Activated naive CD8-positive, alpha-beta T cell (primary cell): ENCODE measurements at regions not wholly inside any gene's neighbourhood (a gene's known extent, or its start where the extent isn't known, plus 50 kb on each side); places are given as distances from the start of the nearest gene placed in this dataset.

Experiments
- H3K27ac Mint-ChIP-seq: one replicate; pipeline ENCODE4 v1.8.0; 2021; ENCODE audit warnings: mixed read lengths
- H3K27me3 Mint-ChIP-seq: one replicate; pipeline ENCODE4 v1.8.0; 2021; ENCODE audit warnings: mixed read lengths
- H3K36me3 Mint-ChIP-seq: one replicate; pipeline ENCODE4 v1.8.0; 2021; ENCODE audit warnings: mixed read lengths
- H3K4me1 Mint-ChIP-seq: one replicate; pipeline ENCODE4 v1.8.0; 2021; ENCODE audit warnings: low read depth, mixed read lengths
- H3K4me3 Mint-ChIP-seq: one replicate; pipeline ENCODE4 v1.8.0; 2021; ENCODE audit warnings: mild to moderate bottlenecking, mixed read lengths
- H3K9me3 Mint-ChIP-seq: one replicate; pipeline ENCODE4 v1.8.0; 2021; ENCODE audit warnings: low read depth, mixed read lengths

DNA sequence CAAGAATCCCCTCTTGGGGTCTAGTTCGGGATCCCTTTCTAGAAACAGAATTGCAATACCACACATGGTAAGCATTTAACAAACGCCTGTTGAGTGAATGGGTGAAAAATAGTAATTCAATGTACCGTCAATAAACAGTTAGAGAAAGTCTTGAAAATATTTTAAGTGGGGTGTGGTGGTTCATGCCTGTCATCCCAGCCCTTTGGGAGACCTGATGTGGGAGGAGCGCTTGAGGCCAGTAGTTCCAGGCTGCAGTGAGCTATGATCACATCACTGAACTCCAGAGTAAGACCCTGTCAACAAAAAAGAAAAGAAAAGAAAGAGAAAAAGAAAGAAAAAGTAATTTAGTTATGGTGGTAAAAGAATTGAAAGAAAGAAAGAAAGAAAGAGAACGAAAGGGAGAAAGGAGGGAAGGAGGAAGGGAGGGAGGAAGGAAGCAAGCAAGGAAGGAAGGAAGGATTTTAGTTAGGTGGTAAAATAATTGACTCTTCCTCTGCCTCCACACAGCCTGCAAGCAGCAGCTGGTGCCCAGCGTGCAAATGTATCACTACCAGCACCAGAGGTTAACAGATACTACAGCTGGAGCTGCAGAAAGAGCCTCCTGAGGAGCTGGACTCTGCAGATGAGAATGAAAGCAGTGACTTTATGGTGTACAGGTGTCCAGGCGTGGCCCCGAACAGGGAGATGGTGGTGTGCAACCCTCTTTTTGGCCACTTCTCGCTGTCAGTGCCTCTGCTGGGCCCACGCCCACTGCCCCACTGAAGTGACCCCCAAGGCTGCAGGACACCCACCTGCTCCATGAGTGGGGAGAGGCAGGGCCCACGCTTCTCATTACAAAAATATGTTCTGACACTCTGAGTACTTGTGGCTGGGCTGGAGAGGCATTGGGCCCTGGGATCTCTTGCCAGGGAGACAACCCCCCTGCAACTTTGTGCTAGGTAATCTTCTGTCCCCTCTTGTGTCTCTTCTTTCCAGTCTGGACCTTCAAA lies 135.4 kb downstream of the BAMBI start:
- H3K4me3 Mint-ChIP-seq = no peak overlapping the region
- H3K9me3 Mint-ChIP-seq = no peaks in the 10 kb centered on the region
- no peaks in the 10 kb centered on the region for H3K4me1 Mint-ChIP-seq
- peaks cover 10% of the 10 kb centered on the region for H3K27me3 Mint-ChIP-seq
- H3K36me3 Mint-ChIP-seq = no peaks in the 10 kb centered on the region
- no peak overlapping the region for H3K27ac Mint-ChIP-seq

DNA sequence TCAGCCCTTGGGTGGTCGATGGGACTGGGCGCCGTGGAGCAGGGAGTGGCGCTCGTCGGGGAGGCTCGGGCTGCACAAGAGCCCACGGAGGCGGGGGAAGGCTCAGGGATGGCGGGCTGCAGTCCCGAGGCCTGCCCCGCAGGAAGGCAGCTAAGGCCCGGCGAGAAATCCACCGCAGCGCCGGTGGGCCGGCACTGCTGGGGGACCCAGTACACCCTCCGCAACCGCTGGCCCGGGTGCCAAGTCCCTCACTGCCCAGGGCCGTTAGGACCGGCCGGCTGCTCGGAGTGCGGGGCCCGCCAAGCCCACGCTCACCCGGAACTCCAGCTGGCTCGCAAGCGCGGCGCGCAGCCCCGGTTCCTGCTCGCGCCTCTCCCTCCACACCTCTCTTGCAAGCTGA lies 138.4 kb downstream of the BAMBI start:
- Mint-ChIP-seq H3K36me3 (no peaks in the 10 kb centered on the region), H3K27me3 (peaks cover 3% of the 10 kb centered on the region), H3K9me3 (no peaks in the 10 kb centered on the region), H3K27ac (no peak overlapping the region), H3K4me3 (no peak overlapping the region), H3K4me1 (no peaks in the 10 kb centered on the region)

DNA sequence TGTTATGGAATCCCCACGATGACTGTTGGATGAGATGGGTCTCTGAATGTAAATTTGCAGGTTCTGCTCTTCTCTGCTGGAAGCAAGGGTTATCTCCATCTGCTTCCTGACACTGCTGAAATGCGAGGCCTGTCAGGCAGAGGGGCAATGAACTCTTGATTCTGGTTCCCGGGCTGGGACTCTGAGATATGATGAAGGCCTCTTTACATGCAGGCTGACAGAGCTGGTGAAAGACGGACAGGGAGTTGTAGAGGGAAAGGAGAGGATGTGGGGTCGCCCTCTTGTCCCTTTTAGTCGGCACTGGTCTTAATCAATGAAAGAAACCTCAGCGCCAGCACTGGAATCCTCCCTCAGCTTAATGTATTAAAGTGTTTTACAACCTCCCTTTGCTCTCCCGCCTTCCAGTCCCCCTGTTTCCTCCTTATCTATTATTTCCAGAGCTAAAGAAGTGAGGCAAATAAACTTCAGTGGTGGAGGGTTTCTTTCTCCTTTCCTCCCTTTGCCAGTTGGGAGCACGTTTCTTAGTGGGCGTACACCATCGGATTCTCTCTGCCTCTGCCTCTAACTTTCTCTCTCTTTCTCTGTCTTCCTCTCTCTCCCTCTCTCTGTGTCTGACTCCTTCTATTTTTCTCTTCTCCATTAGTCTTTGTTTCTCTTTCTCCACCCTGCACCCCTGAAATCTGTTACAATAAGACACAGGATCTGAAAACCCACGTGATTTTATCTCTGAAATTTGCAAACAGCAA lies 145.6 kb downstream of the BAMBI start:
- peaks cover 4% of the 10 kb centered on the region for H3K27me3 Mint-ChIP-seq

DNA sequence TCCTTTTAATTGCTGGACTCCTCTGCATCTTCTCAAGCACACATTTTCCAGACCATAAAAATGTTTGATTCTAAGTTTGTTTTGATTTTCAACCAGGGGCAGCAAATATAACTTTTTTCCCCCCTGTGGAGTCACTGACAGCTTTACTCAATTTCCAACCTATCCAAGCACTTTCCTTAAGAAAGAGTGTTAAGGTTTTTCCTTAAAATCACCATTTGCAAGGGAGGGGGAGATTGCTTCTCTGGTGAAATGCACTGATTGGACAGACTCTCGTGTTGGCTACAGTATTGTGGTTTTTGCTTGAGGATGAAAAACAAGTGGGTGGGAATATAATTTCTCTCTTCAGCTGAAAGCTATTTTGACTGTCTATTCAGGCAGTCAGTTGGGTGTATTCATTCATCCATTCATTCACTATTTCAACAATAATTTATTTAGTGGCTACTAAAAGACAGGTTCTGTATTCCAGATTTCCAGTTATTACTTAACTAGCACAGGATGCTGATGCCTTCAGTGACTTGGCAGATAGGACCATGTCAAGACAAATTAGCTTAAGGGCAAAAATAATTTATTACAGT lies 146.3 kb downstream of the BAMBI start:
- Mint-ChIP-seq H3K4me3 (no peak overlapping the region), H3K27me3 (peaks cover 4% of the 10 kb centered on the region), H3K27ac (no peak overlapping the region), H3K36me3 (no peaks in the 10 kb centered on the region), H3K9me3 (no peaks in the 10 kb centered on the region), H3K4me1 (no peaks in the 10 kb centered on the region)

More for the DNA sequence above, 145.6 kb downstream of the BAMBI start:
- Mint-ChIP-seq H3K9me3 (no peaks in the 10 kb centered on the region), H3K4me1 (no peaks in the 10 kb centered on the region), H3K4me3 (no peak overlapping the region), H3K36me3 (no peaks in the 10 kb centered on the region), H3K27ac (no peak overlapping the region)

DNA sequence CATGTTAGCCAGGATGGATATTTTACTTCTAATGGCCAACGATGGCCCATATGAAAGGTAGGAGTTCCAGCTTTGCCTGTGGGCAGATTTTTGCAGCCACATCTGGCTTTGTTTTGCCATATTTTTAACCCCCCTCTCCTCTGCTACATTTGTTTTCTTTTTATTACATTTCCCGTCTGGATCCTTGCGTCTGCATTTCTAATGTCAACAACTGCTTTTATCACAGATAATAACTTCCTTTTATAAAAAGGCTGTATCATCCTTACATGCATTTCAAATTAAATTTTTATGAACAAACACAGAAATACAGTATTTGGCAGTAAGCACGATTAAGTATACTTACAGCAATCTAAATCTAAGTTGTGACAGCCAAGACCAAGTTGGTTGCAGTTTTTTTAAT lies 156.0 kb downstream of the BAMBI start:
- no peaks in the 10 kb centered on the region for H3K36me3 Mint-ChIP-seq
- H3K9me3 Mint-ChIP-seq = no peaks in the 10 kb centered on the region
- peaks cover 6% of the 10 kb centered on the region for H3K27me3 Mint-ChIP-seq
- no peaks in the 10 kb centered on the region for H3K4me1 Mint-ChIP-seq
- no peak overlapping the region for H3K27ac Mint-ChIP-seq
- H3K4me3 Mint-ChIP-seq = no peak overlapping the region

DNA sequence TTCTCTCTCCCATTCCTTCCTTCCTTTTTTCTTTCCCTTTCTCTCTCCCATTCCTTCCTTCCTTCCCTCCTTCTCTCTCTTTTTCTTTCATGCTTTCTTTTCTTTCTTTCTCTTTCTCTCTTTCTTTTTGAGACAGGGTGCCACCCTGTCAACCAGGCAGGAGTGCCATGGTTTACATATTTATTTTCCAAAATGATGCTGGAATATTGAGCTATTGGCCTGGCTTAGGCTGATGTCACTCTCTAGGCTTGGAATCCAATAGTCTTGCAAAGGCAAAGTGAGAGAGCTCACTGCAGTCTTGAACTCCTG lies 159.1 kb downstream of the BAMBI start:
- no peak overlapping the region for H3K27ac Mint-ChIP-seq
- no peaks in the 10 kb centered on the region for H3K9me3 Mint-ChIP-seq
- H3K4me1 Mint-ChIP-seq = no peaks in the 10 kb centered on the region
- H3K36me3 Mint-ChIP-seq = no peaks in the 10 kb centered on the region
- H3K4me3 Mint-ChIP-seq = no peak overlapping the region
- peaks cover 6% of the 10 kb centered on the region for H3K27me3 Mint-ChIP-seq

DNA sequence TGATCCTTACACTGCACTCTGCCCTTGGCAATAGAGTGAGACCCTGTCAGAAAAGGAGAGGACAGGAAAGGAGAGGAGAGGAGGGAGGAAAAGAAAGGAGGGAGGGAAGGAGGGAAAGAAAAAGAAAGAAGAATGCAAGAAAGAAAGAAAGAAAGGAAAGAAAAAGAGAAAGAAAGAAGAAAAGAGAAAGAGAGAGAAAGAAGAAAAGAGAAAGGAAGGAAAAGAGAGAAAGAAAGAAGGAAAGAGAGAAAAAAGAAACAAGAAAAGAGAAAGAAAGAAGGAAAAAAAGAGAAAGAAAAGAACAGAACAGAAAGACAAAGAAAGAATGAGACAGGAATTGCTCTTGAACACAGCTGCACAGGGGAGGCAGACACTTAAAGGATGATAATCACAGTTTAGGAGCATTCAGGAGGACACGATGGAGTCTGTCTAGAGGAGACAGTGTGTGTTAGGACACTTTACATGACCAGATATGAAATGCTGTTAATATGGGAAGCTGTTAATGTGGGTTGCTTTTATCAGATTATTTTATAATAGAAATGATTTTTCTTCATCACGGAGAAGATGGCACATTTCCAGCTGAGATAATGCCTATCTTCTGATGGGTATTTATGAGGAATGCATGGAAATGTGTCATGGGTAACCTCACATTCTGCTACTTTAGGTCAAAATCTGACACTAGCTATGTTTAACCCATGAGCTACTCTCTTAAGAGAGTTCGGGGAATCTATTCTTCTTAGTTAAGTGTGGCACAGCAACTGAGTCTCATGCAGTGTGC lies 160.5 kb downstream of the BAMBI start:
- H3K27ac Mint-ChIP-seq = no peak overlapping the region
- peaks cover 6% of the 10 kb centered on the region for H3K27me3 Mint-ChIP-seq
- H3K4me3 Mint-ChIP-seq = no peak overlapping the region
- no peaks in the 10 kb centered on the region for H3K36me3 Mint-ChIP-seq
- H3K4me1 Mint-ChIP-seq = no peaks in the 10 kb centered on the region
- no peaks in the 10 kb centered on the region for H3K9me3 Mint-ChIP-seq

DNA sequence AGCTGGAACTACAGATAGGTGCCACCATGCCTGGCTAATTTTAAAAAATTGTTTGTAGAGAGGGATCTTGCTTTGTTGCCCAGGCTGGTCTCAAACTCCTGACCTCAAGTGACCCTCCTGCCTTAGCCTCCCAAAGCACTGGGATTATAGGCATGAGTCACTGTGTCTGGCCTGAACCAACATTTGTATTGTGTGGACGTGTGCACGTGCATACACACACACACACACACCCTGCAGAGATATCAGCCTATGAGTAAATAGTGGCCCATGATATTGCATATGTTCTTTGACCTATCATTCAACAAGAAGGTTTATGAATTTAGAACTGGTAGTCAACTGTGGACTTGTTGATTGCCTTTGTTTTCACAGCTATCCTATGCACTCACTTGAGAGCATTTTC lies 161.6 kb downstream of the BAMBI start:
- peaks cover 6% of the 10 kb centered on the region for H3K27me3 Mint-ChIP-seq
- H3K9me3 Mint-ChIP-seq = no peaks in the 10 kb centered on the region
- no peak overlapping the region for H3K4me3 Mint-ChIP-seq
- no peak overlapping the region for H3K27ac Mint-ChIP-seq
- no peaks in the 10 kb centered on the region for H3K36me3 Mint-ChIP-seq
- H3K4me1 Mint-ChIP-seq = no peaks in the 10 kb centered on the region

DNA sequence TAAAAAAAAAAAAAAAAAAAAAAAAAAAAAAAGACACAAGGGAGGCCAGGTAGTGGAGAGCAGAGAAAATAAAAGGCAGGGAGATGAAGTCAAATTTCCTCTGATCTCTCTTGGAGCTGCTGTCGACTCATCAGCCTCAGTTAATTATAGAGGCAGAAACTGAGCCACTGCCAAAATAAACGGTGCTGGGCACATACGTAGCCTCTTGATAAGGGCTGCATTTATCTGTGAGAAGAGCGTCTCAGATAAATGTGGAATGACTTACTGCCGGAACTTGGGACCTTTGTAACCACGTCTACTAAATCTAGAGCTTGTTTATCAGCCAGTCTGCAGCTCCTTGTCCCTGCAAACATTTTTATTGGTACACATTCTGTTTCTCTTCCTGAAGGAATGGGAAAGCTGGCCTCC lies 162.3 kb downstream of the BAMBI start:
- Mint-ChIP-seq H3K27me3 (peaks cover 6% of the 10 kb centered on the region), H3K9me3 (no peaks in the 10 kb centered on the region), H3K4me1 (no peaks in the 10 kb centered on the region), H3K36me3 (no peaks in the 10 kb centered on the region), H3K4me3 (no peak overlapping the region), H3K27ac (no peak overlapping the region)

DNA sequence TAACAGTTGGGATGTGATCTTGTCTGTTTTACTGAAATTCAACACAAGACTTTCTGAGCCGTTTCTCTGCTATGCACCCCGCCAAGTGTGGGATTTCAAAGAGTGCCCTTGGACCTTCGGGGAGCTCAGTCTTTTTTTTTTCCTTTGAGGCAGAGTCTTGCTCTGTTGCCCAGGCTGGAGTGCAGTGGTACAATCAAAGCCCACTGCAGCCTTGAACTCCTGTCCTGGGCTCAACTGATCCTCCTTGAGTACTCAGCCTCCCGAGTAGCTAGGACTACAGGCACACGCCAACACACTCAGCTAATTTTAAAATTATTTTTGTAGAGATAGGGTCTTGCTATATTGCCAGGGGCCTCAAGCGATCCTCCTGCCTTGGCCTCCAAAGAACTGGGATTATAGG lies 162.9 kb downstream of the BAMBI start:
- no peaks in the 10 kb centered on the region for H3K9me3 Mint-ChIP-seq
- no peak overlapping the region for H3K27ac Mint-ChIP-seq
- no peak overlapping the region for H3K4me3 Mint-ChIP-seq
- peaks cover 6% of the 10 kb centered on the region for H3K27me3 Mint-ChIP-seq
- H3K36me3 Mint-ChIP-seq = no peaks in the 10 kb centered on the region
- no peaks in the 10 kb centered on the region for H3K4me1 Mint-ChIP-seq

DNA sequence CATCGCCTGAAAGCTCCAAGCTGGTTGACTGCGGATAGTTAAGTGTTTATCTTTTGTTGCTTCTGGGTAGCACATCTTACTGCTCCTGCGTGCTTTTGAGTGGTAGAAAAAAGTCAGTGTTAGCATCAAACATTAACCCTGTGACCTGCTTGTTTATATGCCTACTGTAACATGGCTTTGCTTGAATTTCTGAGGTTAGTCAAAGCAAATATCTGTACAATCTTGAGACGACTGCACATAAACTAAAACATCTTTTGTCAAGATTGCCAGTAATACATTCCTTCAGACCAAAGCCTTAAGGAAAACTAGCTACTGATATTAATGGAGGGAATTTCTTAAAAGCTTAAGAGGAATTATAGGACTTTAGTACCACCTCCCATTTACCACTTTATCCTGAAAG lies 163.7 kb downstream of the BAMBI start:
- Mint-ChIP-seq H3K36me3 (no peaks in the 10 kb centered on the region), H3K4me3 (no peak overlapping the region), H3K27ac (no peak overlapping the region), H3K4me1 (no peaks in the 10 kb centered on the region), H3K9me3 (no peaks in the 10 kb centered on the region), H3K27me3 (peaks cover 6% of the 10 kb centered on the region)

DNA sequence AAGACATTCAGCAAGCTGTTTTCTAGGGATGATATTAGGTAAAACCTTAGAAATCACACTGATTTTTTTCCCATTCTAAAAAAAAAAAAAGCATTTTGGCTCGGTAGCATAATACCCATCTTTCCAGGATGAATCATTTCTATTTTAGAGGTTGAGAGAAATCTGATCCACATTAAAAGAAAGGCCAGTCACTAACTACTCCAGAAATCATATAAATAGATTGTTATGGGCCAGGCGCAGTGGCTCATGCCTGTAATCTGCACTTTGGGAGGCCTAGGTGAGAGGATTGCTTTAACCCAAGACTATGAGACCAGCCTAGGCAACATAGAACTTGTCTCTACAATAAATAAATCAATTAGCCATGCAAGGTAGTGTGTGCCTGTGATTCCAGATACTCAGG lies 164.3 kb downstream of the BAMBI start:
- no peaks in the 10 kb centered on the region for H3K9me3 Mint-ChIP-seq
- H3K36me3 Mint-ChIP-seq = no peaks in the 10 kb centered on the region
- H3K27ac Mint-ChIP-seq = no peak overlapping the region
- H3K4me3 Mint-ChIP-seq = no peak overlapping the region
- H3K4me1 Mint-ChIP-seq = no peaks in the 10 kb centered on the region
- H3K27me3 Mint-ChIP-seq = peaks cover 7% of the 10 kb centered on the region

DNA sequence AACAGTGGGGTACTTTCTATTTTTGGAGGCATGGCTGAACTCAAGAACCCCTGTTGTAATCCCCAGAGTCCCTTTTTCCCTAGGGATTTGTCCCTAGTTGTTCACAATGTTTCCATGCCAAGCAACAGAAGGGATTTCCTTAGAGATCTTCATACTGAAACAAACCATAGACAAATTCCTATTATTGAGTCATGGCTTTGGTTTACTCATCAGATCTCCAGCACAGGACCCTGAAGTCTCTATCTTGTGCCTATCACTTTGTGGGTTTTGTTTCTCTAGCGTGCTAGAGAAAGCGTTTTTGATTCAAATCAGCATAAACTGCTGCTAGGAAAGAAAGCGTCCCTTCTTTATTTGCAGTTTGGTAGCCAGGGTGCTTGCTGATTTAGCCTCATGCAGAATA lies 165.0 kb downstream of the BAMBI start:
- Mint-ChIP-seq H3K27ac (no peak overlapping the region), H3K4me1 (no peaks in the 10 kb centered on the region), H3K9me3 (no peaks in the 10 kb centered on the region), H3K36me3 (no peaks in the 10 kb centered on the region), H3K4me3 (no peak overlapping the region), H3K27me3 (peaks cover 2% of the 10 kb centered on the region)

DNA sequence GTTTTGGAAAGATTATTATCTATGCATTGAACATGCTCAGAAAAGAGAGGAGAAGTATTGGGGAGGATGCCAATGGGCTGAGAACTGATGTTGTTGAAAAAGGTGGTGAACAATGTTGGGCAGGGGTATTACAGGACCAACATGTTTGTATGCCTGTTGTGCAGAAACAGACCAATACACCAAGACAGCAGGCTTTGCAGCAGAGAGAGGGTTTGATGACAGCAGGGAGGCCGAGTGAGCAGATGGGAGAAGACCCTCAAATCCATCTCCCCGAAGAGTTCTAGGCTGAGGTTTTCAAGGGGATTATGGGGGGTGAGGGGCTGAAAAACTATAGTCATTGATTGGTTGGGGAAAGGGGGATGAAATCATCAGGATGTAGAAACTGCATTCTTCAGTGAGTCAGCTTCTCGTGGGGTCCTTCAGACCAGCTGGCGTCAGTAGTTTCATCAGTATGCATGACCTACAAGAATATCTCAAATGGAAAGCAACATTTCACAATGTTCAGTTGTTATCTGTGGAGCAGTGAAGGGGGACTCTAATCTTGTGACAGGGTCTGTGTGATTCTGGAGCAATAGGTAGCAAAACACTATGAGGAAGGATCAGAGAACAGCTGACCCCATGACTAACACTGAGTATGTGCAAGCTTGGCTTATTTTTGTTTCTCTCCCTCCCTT lies 167.8 kb downstream of the BAMBI start:
- Mint-ChIP-seq H3K27me3 (peaks cover 6% of the 10 kb centered on the region), H3K4me1 (no peaks in the 10 kb centered on the region), H3K36me3 (no peaks in the 10 kb centered on the region), H3K27ac (no peak overlapping the region), H3K9me3 (no peaks in the 10 kb centered on the region), H3K4me3 (no peak overlapping the region)
